Erythroblast (primary cell): ENCODE measurements at regions not wholly inside any gene's neighbourhood (a gene's known extent, or its start where the extent isn't known, plus 50 kb on each side); places are given as distances from the start of the nearest gene placed in this dataset.

Experiments
- GATA1 ChIP-seq: IDR thresholded peaks from 2 replicates; pipeline ENCODE4 v1.6.1; 2011; ENCODE audit warnings: low read depth, mild to moderate bottlenecking, control low read depth, low read length, moderate library complexity
- POLR2A ChIP-seq: IDR thresholded peaks from 2 replicates; pipeline ENCODE4 v1.6.1; 2011; ENCODE audit warnings: mild to moderate bottlenecking, low read length

DNA sequence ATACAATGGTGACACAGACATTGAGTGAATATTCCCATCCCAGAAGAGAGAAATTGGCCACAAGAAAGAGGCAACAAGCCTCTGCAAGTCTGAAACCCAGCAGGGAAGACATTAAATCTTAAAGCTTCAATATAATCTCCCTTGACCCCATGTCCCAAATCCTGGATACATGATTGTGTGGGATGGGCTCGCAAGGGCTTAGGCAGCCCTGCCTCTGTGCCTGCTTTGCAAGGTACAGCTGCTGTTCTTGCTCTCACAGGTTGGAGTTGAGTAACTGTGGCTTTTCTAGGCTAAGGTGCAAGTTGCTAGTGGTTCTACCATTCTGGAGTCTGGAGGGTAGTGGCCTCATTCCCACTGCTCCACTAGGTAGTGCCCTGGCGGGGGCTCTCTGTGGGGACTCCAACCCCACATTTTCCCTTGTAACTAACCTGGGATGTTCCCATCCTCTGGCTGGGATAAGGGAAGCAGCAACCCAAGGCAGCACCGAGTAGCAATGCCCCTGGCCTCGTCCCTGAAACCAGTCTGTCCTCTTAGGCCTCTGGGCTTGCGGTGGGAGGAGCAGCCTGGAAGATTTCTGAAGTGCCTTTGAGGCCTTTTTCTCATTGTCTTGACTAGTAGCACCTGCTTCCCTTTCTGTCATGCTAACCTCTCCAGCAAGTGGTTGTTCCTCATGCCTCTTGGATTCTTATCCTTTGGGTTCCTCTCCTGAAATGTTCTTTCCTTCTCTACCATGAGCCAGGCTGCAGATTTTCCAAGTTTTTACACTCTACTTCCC is 90.0 kb downstream of the FAM174B start:
- TF ChIP-seq POLR2A, result no peak
- no peak for TF ChIP-seq GATA1
